Heart right ventricle (tissue), 16 donors: ENCODE measurements at regions not wholly inside any gene's neighbourhood (a gene's known extent, or its start where the extent isn't known, plus 50 kb on each side); places are given as distances from the start of the nearest gene placed in this dataset.

Experiments
- ATAC-seq, 8 donors: fragments of 200-7000 bp; cut with Tn5 transposase; one replicate each; pipeline ENCODE4 v1.9.1; 2020; ENCODE audit warnings: mild to moderate bottlenecking in 8 of 8, moderate library complexity in 8 of 8, moderate number of reproducible peaks in 1 of 8
- DNase-seq, 2 donors: peaks; one replicate each; pipeline ENCODE4 v3.0.0-alpha.2; 2020
- H3K27ac ChIP-seq, 10 donors: fragments of 200-600 bp; sonication (generic) in 2 of 10; one replicate each; pipeline versions ENCODE4 v1.5.0 to v1.8.0; 2020 to 2022; ENCODE audit warnings: mild to moderate bottlenecking in 3 of 10
- H3K27me3 ChIP-seq, 7 donors: fragments of 200-600 bp; one replicate each; pipeline ENCODE4 v1.8.0; 2021 to 2022; ENCODE audit warnings: mild to moderate bottlenecking in 2 of 7
- H3K36me3 ChIP-seq, 9 donors: fragments of 200-600 bp; sonication (generic) in 1 of 9; one replicate each; pipeline versions ENCODE4 v1.5.0 to v1.8.0; 2020 to 2022; ENCODE audit warnings: mild to moderate bottlenecking in 2 of 9
- H3K4me1 ChIP-seq, 9 donors: fragments of 200-600 bp; sonication (generic) in 1 of 9; one replicate each; pipeline versions ENCODE4 v1.5.0 to v1.8.0; 2020 to 2022; ENCODE audit warnings: mild to moderate bottlenecking in 4 of 9
- H3K4me3 ChIP-seq, 10 donors: fragments of 200-600 bp; sonication (generic) in 2 of 10; one replicate each; pipeline versions ENCODE4 v1.5.0 to v1.8.0; 2020 to 2022; ENCODE audit warnings: mild to moderate bottlenecking in 7 of 10, moderate library complexity in 2 of 10
- H3K9me3 ChIP-seq, 11 donors: fragments of 200-600 bp in 10 of 11; sonication (generic) in 2 of 11; one replicate each; pipeline versions ENCODE4 v1.5.0 to v1.8.0; 2013 to 2022; ENCODE audit warnings: mild to moderate bottlenecking in 2 of 11, control low read depth in 1 of 11, moderate library complexity in 1 of 11
- CTCF ChIP-seq, 9 donors: fragments of 200-600 bp; sonication (generic) in 2 of 9; IDR thresholded peaks; one replicate each; pipeline versions ENCODE4 v1.5.0 to v1.8.0; 2021 to 2022; ENCODE audit warnings: antibody characterized with exemption in 9 of 9, mild to moderate bottlenecking in 5 of 9, moderate library complexity in 1 of 9
- WGBS, 2 donors: extraction: QIAGEN DNeasy Blood & Tissue Kit; methylation state at CpG; one replicate each; pipeline ENCODE4 v1.1.7; 2013; ENCODE audit warnings: inconsistent platforms in 1 of 2; 5-methylcytosine and 5-hydroxymethylcytosine counted together
- intact Hi-C, 10 donors: fragments of 100-400 bp; cut with DNase I; formaldehyde crosslinking; loops; one replicate each; pipeline versions ENCODE4 v1.11.1 to v1.14.2; 2022
- donor health status: Arrhythmogenic right ventricular cardiomyopathy.
- donor health status: ischemic (EF 13 %, LVEDD 7.1; RV severe dilation, severe dysfunction).
- donor health status: healthy with polysubstance abuse.
- donor health status: DM: no; HTN: yes; CAD: no.
- donor health status: DM: no; HTN: no; CAD: no.
- donor health status: ischemic (EF 25% LVEDD 6.9; RV normal size, moderate dysfunction).
- donor health status: ischemic (EF 25% LVEDD 5.7; RV mildly dilated, moderate dysfunction).
- donor health status: healthy.
- donor health status: DM: yes; HTN: yes; CAD: no.
- donor health status: Ischemic cardiomyopathy.
- donor health status: ischemic (EF 35%, LVEDD 5.7; RV mildly dilated, moderate dysfunction).
- donor health status: nonischemic (EF 11% LVEDD 7.7; RV severe dilation, severe dysfunction).
- donor health status: DM: yes; HTN: yes; CAD: no.
- donor health status: PGD.
- donor health status: ischemic (EF 29% LVEDD 5.4; RV normal size, mild dysfunction).
- donor health status: nonischemic (EF 23%, LVEDD 6.1; RV moderate dilation, normal function).

GRCh38 chr2:114389021-114389420 lies 53.4 kb upstream of the DPP10 start:
- Histone ChIP-seq H3K27ac (no peak overlapping the region), H3K36me3 (no peaks in the 10 kb centered on the region), H3K4me1 (no peaks in the 10 kb centered on the region), H3K27me3 (no peaks in the 10 kb centered on the region), H3K9me3 (peaks cover 0 to 9% (median 0%) of the 10 kb centered on the region in 11 donors), H3K4me3 (no peak overlapping the region)
- TF ChIP-seq CTCF (IDR thresholded peaks at IDR 0.05) = no peak
- ATAC-seq (no peak), DNase-seq (no peak)
- intact Hi-C loops = no loop called here
- WGBS, 2 donors = 87 to 95% methylated on average over 4 of the region's 4 CpGs
